ENCODE measurements at regions not wholly inside any gene's neighbourhood (a gene's known extent, or its start where the extent isn't known, plus 50 kb on each side); places are given as distances from the start of the nearest gene placed in this dataset.

- DNase-seq (ENCODE audit: low read depth, low spot score), result no peak
- no peak for TF ChIP-seq CTCF (IDR thresholded peaks at IDR 0.05; ENCODE audit: insufficient read depth, low read length, missing control alignments)
- no peak overlapping the region for H3K4me3 ChIP-seq (ENCODE audit: low read depth, low read length)
- ChIA-PET POLR2A (no interaction called here), CTCF (no interaction called here)
Measured at GRCh38 chr14:103259184-103259583, 74.9 kb upstream of the EIF5 start.

GRCh38 chr14:103259801-103260628 lies 74.0 kb upstream of the EIF5 start:
- peak overlapping the region; percentile 48 for H3K4me3 ChIP-seq (ENCODE audit: low read depth, low read length)
- DNase-seq (ENCODE audit: low read depth, low spot score), result no peak
- no peak for TF ChIP-seq CTCF (IDR thresholded peaks at IDR 0.05; ENCODE audit: insufficient read depth, low read length, missing control alignments)
- POLR2A ChIA-PET, result no interaction called here
- CTCF ChIA-PET, result no interaction called here

GRCh38 chr14:103260629-103261124 lies 73.4 kb upstream of the EIF5 start:
- H3K4me3 ChIP-seq (ENCODE audit: low read depth, low read length), result peak overlapping the region; percentile 48
- DNase-seq (ENCODE audit: low read depth, low spot score), result no peak
- POLR2A ChIA-PET, result no interaction called here
- no peak for TF ChIP-seq CTCF (IDR thresholded peaks at IDR 0.05; ENCODE audit: insufficient read depth, low read length, missing control alignments)
- CTCF ChIA-PET, result no interaction called here

GRCh38 chr14:103267226-103267910 lies 66.7 kb upstream of the EIF5 start:
- ChIA-PET CTCF (no interaction called here), POLR2A (no interaction called here)
- no peak for DNase-seq (ENCODE audit: low read depth, low spot score)
- no peak overlapping the region for H3K4me3 ChIP-seq (ENCODE audit: low read depth, low read length)
- no peak for TF ChIP-seq CTCF (IDR thresholded peaks at IDR 0.05; ENCODE audit: insufficient read depth, low read length, missing control alignments)

GRCh38 chr14:103271189-103271588 lies 62.8 kb upstream of the EIF5 start:
- CTCF ChIA-PET, result interaction anchor here (1.4 to 2.0 kb wide), 2 partner anchors 19 to 166 kb away, joined by 4 to 6 read pairs; no protein-coding TSS in a partner anchor

More at GRCh38 chr14:103271189-103271588, 62.8 kb upstream of the EIF5 start:
- no peak for TF ChIP-seq CTCF (IDR thresholded peaks at IDR 0.05; ENCODE audit: insufficient read depth, low read length, missing control alignments)
- POLR2A ChIA-PET, result no interaction called here
- no peak for DNase-seq (ENCODE audit: low read depth, low spot score)
- H3K4me3 ChIP-seq (ENCODE audit: low read depth, low read length), result no peak overlapping the region
